BJ (cell line): ENCODE measurements at regions not wholly inside any gene's neighbourhood (a gene's known extent, or its start where the extent isn't known, plus 50 kb on each side); places are given as distances from the start of the nearest gene placed in this dataset.

Experiments
- CTCF ChIA-PET: fragments of 350-600 bp; formaldehyde crosslinking; extraction: SDS; loops from one replicate; lab custom pipeline; 2021; ENCODE audit warnings: antibody characterized with exemption, inconsistent platforms; lab: Yijun Ruan, JAX
- POLR2A ChIA-PET: fragments of 300-600 bp; sonication (Branson Sonifier 250); formaldehyde crosslinking; extraction: SDS; loops from one replicate; lab custom pipeline; 2021; ENCODE audit warnings: antibody characterized with exemption; lab: Charles Lee
- DNase-seq: peaks from one replicate; pipeline ENCODE4 v3.0.0-alpha.2; 2011; ENCODE audit warnings: low read depth
- H3K27me3 ChIP-seq: 2 replicates; pipeline ENCODE4 v1.6.0; 2011; ENCODE audit warnings: low read length; ENCODE audit not compliant: control insufficient read depth, insufficient read depth
- H3K36me3 ChIP-seq: 2 replicates; pipeline ENCODE4 v1.5.1; 2011; ENCODE audit warnings: low read length; ENCODE audit not compliant: control insufficient read depth, insufficient read depth
- H3K4me3 ChIP-seq: 2 replicates; pipeline ENCODE4 v1.5.1; 2011; ENCODE audit warnings: low read depth, mild to moderate bottlenecking, control low read depth, low read length
- CTCF ChIP-seq: IDR thresholded peaks from 2 replicates; pipeline ENCODE4 v1.5.1; 2011; ENCODE audit warnings: low read depth, mild to moderate bottlenecking, control low read depth, inconsistent platforms, low read length, moderate library complexity; ENCODE audit not compliant: insufficient read depth

- CTCF ChIA-PET: no interaction called here
- H3K4me3 ChIP-seq: no peak overlapping the region
- POLR2A ChIA-PET: no interaction called here
- no peak for DNase-seq
- TF ChIP-seq CTCF: no peak
- H3K36me3 ChIP-seq: no peaks in the 10 kb centered on the region
- H3K27me3 ChIP-seq: no peaks in the 10 kb centered on the region
These were observed 84.6 kb downstream of the LRATD1 start for GRCh38 chr2:14717131-14717530.

DNA sequence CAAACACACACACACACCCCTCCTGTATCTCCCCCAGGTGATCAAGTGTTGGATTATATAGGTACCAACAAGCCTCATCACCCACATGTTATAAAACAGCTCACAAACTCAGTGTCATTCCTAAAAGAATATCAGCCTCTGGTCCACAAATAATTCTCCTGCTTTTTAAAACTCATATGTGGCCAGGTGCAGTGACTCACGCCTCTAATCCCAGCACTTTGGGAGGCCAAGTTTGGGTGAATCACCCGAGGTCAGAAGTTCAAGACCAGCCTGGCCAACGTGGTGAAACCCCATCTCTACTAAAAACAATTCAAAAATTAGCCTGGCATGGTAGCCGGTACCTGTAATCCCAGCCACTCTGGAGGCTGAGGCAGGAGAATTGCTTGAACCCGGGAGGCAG, 87.8 kb downstream of the LRATD1 start:
- ChIA-PET POLR2A (no interaction called here), CTCF (no interaction called here)
- H3K4me3 ChIP-seq: no peak overlapping the region
- no peaks in the 10 kb centered on the region for H3K27me3 ChIP-seq
- no peaks in the 10 kb centered on the region for H3K36me3 ChIP-seq
- DNase-seq: no peak
- no peak for TF ChIP-seq CTCF

DNA sequence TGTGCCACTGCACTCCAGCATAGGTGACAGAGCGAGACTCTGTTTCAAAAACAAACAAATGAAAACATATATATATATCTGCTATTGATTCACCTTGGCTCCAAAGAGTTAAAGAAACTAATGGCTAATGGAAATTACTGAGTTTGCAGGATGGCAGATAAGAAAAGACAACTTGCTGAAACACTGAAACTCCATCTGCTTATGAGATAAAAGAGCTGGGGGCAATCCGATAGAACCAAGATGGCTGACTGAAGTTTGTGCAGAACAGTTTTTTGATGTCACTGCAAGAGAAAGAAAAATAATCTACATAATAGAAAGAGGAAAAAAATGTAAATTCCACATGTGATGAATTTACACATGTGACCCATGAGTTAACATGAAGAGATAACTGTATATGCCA, 88.2 kb downstream of the LRATD1 start:
- no peaks in the 10 kb centered on the region for H3K27me3 ChIP-seq
- DNase-seq: no peak
- ChIA-PET POLR2A (no interaction called here), CTCF (no interaction called here)
- H3K4me3 ChIP-seq: no peak overlapping the region
- H3K36me3 ChIP-seq: no peaks in the 10 kb centered on the region
- no peak for TF ChIP-seq CTCF

- Histone ChIP-seq H3K27me3 (no peaks in the 10 kb centered on the region), H3K4me3 (no peak overlapping the region), H3K36me3 (no peaks in the 10 kb centered on the region)
- ChIA-PET CTCF (interaction anchor here (0.7 kb wide), 1 partner anchor 757 kb away, joined by 4 read pairs; no protein-coding TSS in a partner anchor), POLR2A (no interaction called here)
- DNase-seq: no peak
- TF ChIP-seq CTCF: no peak
These were observed 90.5 kb downstream of the LRATD1 start for GRCh38 chr2:14722904-14723570.

DNA sequence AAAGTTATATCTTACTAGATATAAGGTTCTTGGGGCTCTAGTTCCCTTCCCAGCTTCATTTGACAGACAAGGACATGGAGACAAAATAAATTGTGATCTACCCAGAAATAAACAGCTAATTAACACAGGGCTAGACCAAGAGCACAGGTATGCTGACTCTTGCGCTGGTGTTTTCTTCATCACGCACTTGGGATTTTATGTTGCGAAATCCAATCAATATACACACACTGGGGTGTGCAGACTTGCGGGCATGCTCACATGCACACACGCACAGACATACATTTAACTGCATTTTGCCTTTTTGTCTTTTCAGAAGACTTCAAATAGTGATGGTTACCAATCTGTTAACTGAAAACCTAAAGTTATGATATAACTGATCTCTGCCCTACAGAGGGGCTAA, 91.2 kb downstream of the LRATD1 start:
- no peak for DNase-seq
- Histone ChIP-seq H3K36me3 (no peaks in the 10 kb centered on the region), H3K27me3 (no peaks in the 10 kb centered on the region), H3K4me3 (no peak overlapping the region)
- POLR2A ChIA-PET: no interaction called here
- CTCF ChIA-PET: interaction anchor here (0.7 kb wide), 1 partner anchor 758 kb away, joined by 4 read pairs; no protein-coding TSS in a partner anchor
- no peak for TF ChIP-seq CTCF
